Stimulated activated CD8-positive, alpha-beta memory T cell treated with anti-CD3 and anti-CD28 coated beads, Interleukin-7, amount 100 ng/mL, for 48 hours (primary cell): ENCODE measurements at regions not wholly inside any gene's neighbourhood (a gene's known extent, or its start where the extent isn't known, plus 50 kb on each side); places are given as distances from the start of the nearest gene placed in this dataset.

Experiments used
- DNase-seq, 2 donors: peaks; one replicate each; pipeline ENCODE4 v3.0.0-alpha.2; 2020; ENCODE audit warnings: low read depth in 1 of 2; ENCODE audit errors: extremely low read depth in 1 of 2

GRCh38 chr18:78677483-78678317 lies 301.9 kb upstream of the SALL3 start:
- no peak for DNase-seq

- DNase-seq: no peak
These were observed 301.3 kb upstream of the SALL3 start for GRCh38 chr18:78678318-78678695.

GRCh38 chr18:78679031-78679430 lies 300.6 kb upstream of the SALL3 start:
- no peak for DNase-seq

- no peak for DNase-seq
These were observed 299.9 kb upstream of the SALL3 start for GRCh38 chr18:78679613-78680260.

GRCh38 chr18:78681396-78681795 lies 298.2 kb upstream of the SALL3 start:
- DNase-seq: no peak

- DNase-seq: no peak
These were observed 297.7 kb upstream of the SALL3 start for GRCh38 chr18:78681934-78682333.

GRCh38 chr18:78682716-78683115 lies 296.9 kb upstream of the SALL3 start:
- DNase-seq: no peak

GRCh38 chr18:78683191-78684010 lies 296.2 kb upstream of the SALL3 start:
- DNase-seq: no peak

- DNase-seq: no peak
These were observed 294.2 kb upstream of the SALL3 start for GRCh38 chr18:78685250-78685979.

- no peak for DNase-seq
These were observed 293.6 kb upstream of the SALL3 start for GRCh38 chr18:78685980-78686530.

- DNase-seq: no peak
These were observed 292.5 kb upstream of the SALL3 start for GRCh38 chr18:78686976-78687685.

GRCh38 chr18:78687736-78688135 lies 291.9 kb upstream of the SALL3 start:
- DNase-seq: no peak

- DNase-seq: no peak
These were observed 291.4 kb upstream of the SALL3 start for GRCh38 chr18:78688249-78688648.

GRCh38 chr18:78688916-78689315 lies 290.7 kb upstream of the SALL3 start:
- no peak for DNase-seq

GRCh38 chr18:78689606-78690005 lies 290.0 kb upstream of the SALL3 start:
- DNase-seq: no peak

- no peak for DNase-seq
These were observed 287.5 kb upstream of the SALL3 start for GRCh38 chr18:78692105-78692504.

- no peak for DNase-seq
These were observed 286.2 kb upstream of the SALL3 start for GRCh38 chr18:78693429-78693828.

- no peak for DNase-seq
These were observed 282.8 kb upstream of the SALL3 start for GRCh38 chr18:78696698-78697435.

GRCh38 chr18:78697446-78697845 lies 282.2 kb upstream of the SALL3 start:
- DNase-seq: no peak
